ENCODE measurements at regions not wholly inside any gene's neighbourhood (a gene's known extent, or its start where the extent isn't known, plus 50 kb on each side); places are given as distances from the start of the nearest gene placed in this dataset.
"Not testable (repeated sequence)": the region's sequence is repeated elsewhere in the genome, so short reads cannot be mapped to it uniquely, and the experiment has no call there.

GRCh38 chr3:191615511-191615910 is 154.5 kb downstream of the PYDC2 start:
- TF ChIP-seq EZH2 (IDR thresholded peaks at IDR 0.05; ENCODE audit: insufficient read depth, poor library complexity, severe bottlenecking); EZH2phosphoT487 (IDR thresholded peaks at IDR 0.05; ENCODE audit: insufficient read depth, low read depth): not testable (repeated sequence)

Measured in GM23248 (cell line).